SK-N-MC (cell line): ENCODE measurements at regions not wholly inside any gene's neighbourhood (a gene's known extent, or its start where the extent isn't known, plus 50 kb on each side); places are given as distances from the start of the nearest gene placed in this dataset.
"Not testable (repeated sequence)": the region's sequence is repeated elsewhere in the genome, so short reads cannot be mapped to it uniquely, and the experiment has no call there.

ENCODE experiments used
- DNase-seq: peaks from one replicate; pipeline ENCODE4 v3.0.0-alpha.2; 2011; ENCODE audit warnings: low read depth, low spot score
- H3K27ac ChIP-seq: fragments of 200-600 bp; sonication (generic); 2 replicates; pipeline ENCODE4 v1.5.1; 2016; ENCODE audit warnings: mixed run types
- H3K36me3 ChIP-seq: fragments of 200-600 bp; sonication (generic); 2 replicates; pipeline ENCODE4 v1.6.1; 2017; ENCODE audit warnings: antibody characterized with exemption, low read length, mixed read lengths; ENCODE audit not compliant: insufficient read depth
- H3K4me3 ChIP-seq: fragments of 200-600 bp; sonication (generic); 2 replicates; pipeline ENCODE4 v1.5.1; 2016
- H3K9ac ChIP-seq: fragments of 200-600 bp; sonication (generic); 2 replicates; pipeline ENCODE4 v1.8.0; 2017; ENCODE audit warnings: mixed run types, mixed read lengths; ENCODE audit not compliant: insufficient read length
- H3K9me3 ChIP-seq: fragments of 200-600 bp; sonication (generic); 2 replicates; pipeline ENCODE4 v1.6.1; 2017; ENCODE audit warnings: low read depth, mild to moderate bottlenecking, antibody characterized with exemption, low read length, moderate library complexity, mixed read lengths
- EZH2 ChIP-seq: fragments of 200-600 bp; sonication (generic); IDR thresholded peaks from one replicate; pipeline ENCODE4 v1.6.1; 2017; ENCODE audit warnings: antibody characterized with exemption
- FOXP2 ChIP-seq: optimal IDR thresholded peaks from 2 replicates; pipeline ENCODE3; 2011; ENCODE audit warnings: mild to moderate bottlenecking, moderate library complexity; ENCODE audit not compliant: insufficient read depth; ENCODE audit errors: extremely low read length, control extremely low read depth
- POLR2AphosphoS5 ChIP-seq: IDR thresholded peaks from 2 replicates; pipeline ENCODE4 v1.6.1; 2012; ENCODE audit warnings: mild to moderate bottlenecking, low read depth, low read length, borderline replicate concordance

DNA sequence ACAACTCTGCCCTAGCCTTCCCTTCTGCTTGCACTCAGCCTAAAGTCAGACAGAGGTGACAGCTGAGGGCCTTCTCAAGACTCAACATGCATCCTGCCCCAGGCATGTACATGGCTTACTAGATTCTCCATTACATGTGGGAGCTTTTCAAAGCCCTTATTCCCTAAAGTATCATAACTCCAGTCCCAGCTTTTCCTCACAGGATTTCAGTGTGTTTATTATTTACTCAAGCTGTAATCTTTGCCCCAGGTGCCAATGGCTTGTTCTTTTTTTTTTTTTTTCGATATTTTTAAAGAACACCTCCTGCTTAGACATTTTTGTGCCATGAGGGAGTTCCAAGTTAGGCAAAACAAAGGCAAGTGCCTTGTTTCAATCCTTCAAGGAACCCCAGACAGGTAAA is 154.0 kb upstream of the RADX start:
- TF ChIP-seq POLR2AphosphoS5 (no peak), FOXP2 (no peak), EZH2 (no peak)
- DNase-seq: no peak
- Histone ChIP-seq H3K4me3 (no peak overlapping the region), H3K9me3 (no peaks in the 10 kb centered on the region), H3K9ac (no peak overlapping the region), H3K36me3 (no peaks in the 10 kb centered on the region), H3K27ac (no peak overlapping the region)

GRCh38 chrX:106467422-106467821 is 144.4 kb upstream of the RADX start:
- DNase-seq: no peak
- H3K27ac ChIP-seq: no peak overlapping the region

DNA sequence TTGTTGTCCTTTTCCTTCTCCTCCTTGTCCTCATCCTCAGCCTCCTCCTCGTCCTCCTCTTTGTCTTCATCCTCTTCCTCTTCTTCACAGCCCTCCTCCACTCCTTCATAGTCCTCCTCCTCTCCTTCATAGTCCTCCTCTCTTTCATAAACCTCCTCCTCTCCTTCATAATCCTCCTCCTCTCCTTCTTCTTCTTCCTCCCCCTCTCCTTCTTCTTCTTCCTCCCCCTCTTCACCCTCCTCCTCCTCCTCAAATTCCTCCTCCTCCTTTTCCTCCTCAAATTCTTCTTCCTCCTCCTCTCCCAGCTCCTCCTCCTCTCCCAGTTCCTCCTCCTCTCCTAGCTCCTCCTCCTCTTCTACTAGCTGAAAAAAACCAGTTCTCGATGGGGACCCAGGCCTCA is 143.8 kb upstream of the RADX start:
- H3K9ac ChIP-seq: no peak overlapping the region
- no peak for DNase-seq
- H3K27ac ChIP-seq: no peak overlapping the region
- no peaks in the 10 kb centered on the region for H3K9me3 ChIP-seq
- no peaks in the 10 kb centered on the region for H3K36me3 ChIP-seq
- no peak overlapping the region for H3K4me3 ChIP-seq
- no peak for TF ChIP-seq FOXP2
- no peak for TF ChIP-seq EZH2
- TF ChIP-seq POLR2AphosphoS5: no peak

More at GRCh38 chrX:106467422-106467821, 144.4 kb upstream of the RADX start:
- Histone ChIP-seq H3K36me3 (no peaks in the 10 kb centered on the region), H3K4me3 (no peak overlapping the region), H3K9ac (no peak overlapping the region), H3K9me3 (no peaks in the 10 kb centered on the region)
- TF ChIP-seq FOXP2: no peak
- no peak for TF ChIP-seq POLR2AphosphoS5
- TF ChIP-seq EZH2: no peak

DNA sequence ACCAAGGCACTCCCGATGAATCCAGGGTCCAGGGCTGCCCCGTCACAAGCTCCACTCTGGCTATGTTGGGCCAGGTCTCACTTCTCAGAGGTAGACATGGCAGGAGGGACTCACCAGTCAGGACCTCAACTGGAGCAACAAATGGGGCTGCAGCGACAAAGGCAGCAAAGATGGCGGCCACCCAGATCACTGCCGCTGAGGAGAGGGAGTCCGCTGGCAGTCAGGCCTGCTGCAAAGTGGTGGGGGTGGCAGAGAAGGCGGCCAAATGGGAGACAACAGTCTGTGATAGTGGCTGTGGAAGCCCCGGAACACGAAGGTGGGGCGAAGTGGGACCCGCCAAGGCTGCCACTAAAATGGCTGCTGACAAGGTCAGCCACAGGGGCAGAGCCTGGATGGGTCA is 143.3 kb upstream of the RADX start:
- H3K36me3 ChIP-seq: no peaks in the 10 kb centered on the region
- no peak for DNase-seq
- H3K4me3 ChIP-seq: no peak overlapping the region
- H3K9me3 ChIP-seq: no peaks in the 10 kb centered on the region
- TF ChIP-seq FOXP2: no peak
- H3K9ac ChIP-seq: no peak overlapping the region
- no peak overlapping the region for H3K27ac ChIP-seq

- no peak overlapping the region for H3K9ac ChIP-seq
These were observed 131.9 kb upstream of the RADX start for GRCh38 chrX:106479920-106480319.

GRCh38 chrX:106481341-106481740 is 130.4 kb upstream of the RADX start:
- TF ChIP-seq POLR2AphosphoS5 (no peak), FOXP2 (no peak), EZH2 (no peak)
- no peak for DNase-seq
- Histone ChIP-seq H3K27ac (no peak overlapping the region), H3K9me3 (no peaks in the 10 kb centered on the region), H3K9ac (no peak overlapping the region), H3K4me3 (no peak overlapping the region), H3K36me3 (no peaks in the 10 kb centered on the region)

More at GRCh38 chrX:106479920-106480319, 131.9 kb upstream of the RADX start:
- Histone ChIP-seq H3K9me3 (no peaks in the 10 kb centered on the region), H3K36me3 (no peaks in the 10 kb centered on the region), H3K4me3 (no peak overlapping the region), H3K27ac (no peak overlapping the region)
- DNase-seq: no peak
- TF ChIP-seq EZH2 (no peak), FOXP2 (no peak)

GRCh38 chrX:106484233-106484632 is 127.5 kb upstream of the RADX start:
- H3K27ac ChIP-seq: no peak overlapping the region
- no peak for TF ChIP-seq POLR2AphosphoS5
- no peak overlapping the region for H3K4me3 ChIP-seq
- H3K36me3 ChIP-seq: no peaks in the 10 kb centered on the region
- DNase-seq: no peak
- no peak overlapping the region for H3K9ac ChIP-seq
- H3K9me3 ChIP-seq: no peaks in the 10 kb centered on the region

GRCh38 chrX:106493210-106493816 is 118.5 kb upstream of the RADX start:
- not testable (repeated sequence) for H3K36me3 ChIP-seq, H3K9ac ChIP-seq, H3K9me3 ChIP-seq, DNase-seq, H3K27ac ChIP-seq, H3K4me3 ChIP-seq

GRCh38 chrX:106499473-106499872 is 112.3 kb upstream of the RADX start:
- no peak overlapping the region for H3K9ac ChIP-seq
- H3K36me3 ChIP-seq: no peaks in the 10 kb centered on the region
- H3K4me3 ChIP-seq: no peak overlapping the region
- no peak overlapping the region for H3K27ac ChIP-seq
- no peak for DNase-seq
- H3K9me3 ChIP-seq: no peaks in the 10 kb centered on the region
- no peak for TF ChIP-seq POLR2AphosphoS5
- TF ChIP-seq EZH2: no peak
- TF ChIP-seq FOXP2: no peak
